CD4-positive, alpha-beta T cell treated with Interleukin-15 for 1 hour (primary cell): ENCODE measurements at regions not wholly inside any gene's neighbourhood (a gene's known extent, or its start where the extent isn't known, plus 50 kb on each side); places are given as distances from the start of the nearest gene placed in this dataset.
"Not testable (repeated sequence)": the region's sequence is repeated elsewhere in the genome, so short reads cannot be mapped to it uniquely, and the experiment has no call there.

ENCODE experiments used
- DNase-seq: peaks from one replicate; pipeline ENCODE4 v3.0.0-alpha.2; 2020

DNA sequence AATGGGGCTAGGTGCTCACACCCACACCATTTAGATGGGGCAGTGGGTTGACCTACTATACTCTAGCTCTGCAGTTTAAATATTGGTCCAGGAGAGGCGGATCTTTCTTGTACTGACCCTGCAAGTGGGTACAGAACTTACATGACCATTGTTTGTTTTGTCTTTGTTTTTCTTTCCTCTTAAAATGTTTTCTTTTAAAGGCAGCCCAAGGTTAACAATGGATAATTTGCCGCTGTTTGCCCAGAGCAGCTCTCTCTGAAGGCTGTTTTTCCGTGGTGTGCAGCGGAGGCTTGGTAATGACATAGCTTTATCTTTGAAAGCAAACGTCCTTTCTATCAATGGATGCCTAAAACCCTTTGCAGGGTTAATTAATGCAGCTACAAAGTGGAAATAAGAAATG lies 133.3 kb upstream of the MEX3C start:
- DNase-seq, result no peak

DNA sequence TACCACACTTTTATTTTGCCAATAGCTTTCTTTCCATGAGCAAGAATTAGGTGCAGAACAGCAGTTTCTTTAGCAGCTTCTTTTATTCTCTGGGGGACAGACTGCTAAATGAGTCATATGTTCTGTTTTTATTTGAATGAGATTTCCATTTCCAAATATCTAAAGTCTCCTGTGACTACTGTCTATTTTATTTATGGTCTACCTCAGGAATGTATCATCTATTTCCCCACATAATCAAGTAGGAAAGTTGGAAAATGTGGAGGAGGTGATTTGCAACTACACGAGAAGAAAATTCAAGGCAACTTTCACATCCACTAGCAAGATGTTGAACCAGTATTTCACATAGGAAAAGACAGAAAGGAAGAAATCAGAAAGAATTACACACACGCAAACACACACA lies 139.9 kb upstream of the MEX3C start:
- DNase-seq, result no peak

DNA sequence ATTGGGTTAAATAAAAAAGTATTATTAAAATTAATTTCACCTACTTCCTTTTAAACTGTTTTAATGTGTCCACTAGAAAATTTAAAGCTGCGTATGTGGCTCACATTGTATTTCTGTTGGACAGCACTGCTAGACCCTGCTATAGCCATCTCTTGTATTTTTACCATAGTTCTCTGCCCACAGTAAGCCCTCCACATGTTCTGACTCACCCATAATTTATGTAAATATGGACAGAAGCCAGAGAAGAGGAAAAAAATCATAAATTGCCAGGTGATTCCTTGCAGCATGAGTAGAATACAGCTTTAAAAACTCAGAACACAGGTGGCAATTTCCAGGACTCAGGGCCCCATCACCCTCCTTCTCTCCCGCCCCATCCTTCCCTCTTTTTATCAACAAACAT lies 142.4 kb upstream of the MEX3C start:
- no peak for DNase-seq

DNA sequence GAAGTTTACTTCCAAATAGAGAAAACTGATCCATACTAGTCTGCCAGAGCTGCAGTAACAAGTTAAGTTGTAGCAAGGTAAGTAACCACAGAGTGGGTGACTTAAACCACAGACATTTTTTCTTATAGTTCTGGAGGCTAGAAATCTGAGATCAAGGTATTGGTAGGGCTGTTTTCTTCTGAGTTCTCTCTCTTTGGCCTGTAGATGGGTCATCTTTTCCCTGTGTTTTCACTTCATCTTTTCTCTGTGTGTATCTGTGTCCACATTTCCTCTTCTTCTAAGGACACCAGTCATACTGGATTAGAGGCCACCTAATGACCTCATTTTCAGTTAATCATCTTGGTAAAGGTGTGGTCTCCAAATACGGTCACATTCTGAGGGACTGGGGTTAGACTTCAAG lies 142.9 kb upstream of the MEX3C start:
- no peak for DNase-seq

DNA sequence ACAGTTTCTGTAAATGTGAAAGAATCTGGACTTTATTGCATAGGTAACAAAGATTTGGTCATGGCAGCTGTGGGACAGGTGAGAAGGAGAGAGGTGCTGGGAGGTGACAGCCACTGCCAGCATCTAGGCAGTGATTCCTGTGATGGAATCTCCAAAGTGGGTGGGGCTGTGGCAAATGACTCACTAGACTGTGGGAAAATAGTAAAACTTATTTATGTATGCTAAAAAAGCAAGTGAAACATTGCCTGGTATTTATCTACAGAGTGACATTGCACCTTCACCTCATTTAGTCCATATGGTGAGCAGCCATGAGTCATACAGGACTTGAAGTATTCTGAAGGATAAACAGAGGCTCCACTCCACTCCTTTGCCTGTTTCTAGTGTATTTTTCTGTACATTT lies 145.3 kb upstream of the MEX3C start:
- DNase-seq, result no peak

DNA sequence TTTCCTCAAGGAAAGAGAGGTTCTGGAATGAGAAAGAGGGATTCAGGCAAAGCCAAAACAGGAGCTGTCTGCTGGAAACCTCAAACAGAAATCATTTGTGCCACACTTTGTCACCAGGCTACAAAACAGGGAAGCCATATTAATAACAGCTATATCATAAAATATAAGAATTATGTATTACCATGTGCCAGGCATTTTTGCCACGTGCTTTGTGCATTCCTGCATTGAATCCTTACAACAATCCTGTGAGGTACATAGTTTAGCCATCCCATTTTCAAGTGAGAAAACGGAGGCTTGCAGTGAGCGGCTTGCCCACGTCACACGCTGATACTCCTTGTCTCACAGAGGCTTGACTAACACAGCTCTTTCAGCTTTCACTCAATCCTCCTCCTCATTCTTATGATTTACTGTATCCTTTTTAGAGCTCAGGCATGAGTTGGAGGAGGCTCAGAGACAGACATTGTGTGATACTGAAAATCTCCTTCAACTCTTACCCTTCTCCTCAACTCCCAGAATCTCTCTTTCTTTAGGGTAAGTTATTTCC lies 148.4 kb upstream of the MEX3C start:
- DNase-seq, result no peak

DNA sequence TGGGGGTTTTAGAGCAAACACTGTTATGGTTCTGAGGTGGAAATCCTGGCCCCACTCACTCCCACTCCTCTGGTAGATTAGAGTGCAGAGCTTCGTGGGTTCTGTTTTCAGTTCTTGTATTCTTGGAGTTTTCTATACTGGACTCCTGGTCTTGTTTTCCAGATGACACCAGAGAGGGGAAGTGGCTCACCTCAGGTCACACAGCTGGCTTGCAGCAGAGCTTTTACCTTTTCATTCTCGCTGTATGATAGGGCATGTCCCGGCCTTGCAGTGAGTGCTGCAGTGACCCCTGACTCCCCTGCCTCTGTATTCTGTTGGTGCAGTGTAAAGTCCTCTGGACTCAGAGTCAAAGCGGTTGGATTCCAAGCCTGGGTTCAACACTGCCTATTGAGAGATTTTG lies 148.9 kb upstream of the MEX3C start:
- no peak for DNase-seq

DNA sequence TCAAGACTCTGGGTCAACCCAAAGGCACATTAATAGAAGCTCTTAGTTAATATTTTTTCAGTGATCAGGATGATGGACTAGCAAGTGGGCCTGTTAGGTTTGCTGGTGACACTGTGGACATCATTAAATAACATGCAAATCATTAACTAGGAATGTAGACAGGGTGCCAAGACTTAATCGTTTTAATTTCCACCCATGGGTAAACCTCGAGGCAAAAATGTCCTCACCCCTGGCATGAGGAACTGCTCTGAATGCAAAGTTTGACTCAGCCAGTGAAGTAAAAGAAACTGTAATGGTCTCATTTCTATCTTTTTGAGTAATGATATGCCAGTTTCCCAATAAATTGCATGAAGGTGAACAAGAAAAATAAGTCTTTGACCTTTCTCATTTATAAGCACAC lies 152.6 kb upstream of the MEX3C start:
- DNase-seq, result no peak

DNA sequence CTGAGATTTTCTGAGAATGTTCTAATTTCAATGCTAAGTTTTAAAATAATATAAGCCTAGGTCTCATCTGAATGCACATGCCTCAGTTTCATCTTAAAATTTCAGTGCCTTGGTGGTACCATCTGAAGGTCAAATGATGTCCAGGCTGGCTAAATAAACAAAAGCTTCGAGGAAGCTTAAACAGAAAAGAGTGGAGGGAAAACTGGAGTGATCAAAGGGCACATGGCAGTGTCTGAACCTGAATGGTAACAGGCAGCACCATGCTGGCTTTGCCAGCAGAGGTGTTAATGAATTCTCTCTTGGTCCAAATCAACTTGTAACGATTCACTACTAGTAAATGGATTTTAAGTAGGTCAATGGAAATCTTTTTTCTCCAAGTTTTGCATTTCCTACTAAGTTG lies 158.4 kb upstream of the MEX3C start:
- no peak for DNase-seq

DNA sequence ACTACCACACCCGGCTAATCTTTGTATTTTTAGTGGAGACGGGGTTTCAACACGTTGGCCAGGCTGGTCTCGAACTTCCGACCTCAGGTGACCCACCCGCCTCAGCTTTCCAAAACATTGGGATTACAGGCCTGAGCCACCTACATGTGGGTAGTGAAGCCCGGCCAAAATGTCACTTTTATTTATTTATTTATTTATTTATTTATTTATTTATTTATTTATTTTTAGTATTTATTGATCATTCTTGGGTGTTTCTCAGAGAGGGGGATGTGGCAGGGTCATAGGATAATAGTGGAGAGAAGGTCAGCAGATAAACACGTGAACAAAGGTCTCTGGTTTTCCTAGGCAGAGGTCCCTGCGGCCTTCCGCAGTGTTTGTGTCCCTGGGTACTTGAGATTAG lies 162.8 kb upstream of the MEX3C start:
- not testable (repeated sequence) for DNase-seq

DNA sequence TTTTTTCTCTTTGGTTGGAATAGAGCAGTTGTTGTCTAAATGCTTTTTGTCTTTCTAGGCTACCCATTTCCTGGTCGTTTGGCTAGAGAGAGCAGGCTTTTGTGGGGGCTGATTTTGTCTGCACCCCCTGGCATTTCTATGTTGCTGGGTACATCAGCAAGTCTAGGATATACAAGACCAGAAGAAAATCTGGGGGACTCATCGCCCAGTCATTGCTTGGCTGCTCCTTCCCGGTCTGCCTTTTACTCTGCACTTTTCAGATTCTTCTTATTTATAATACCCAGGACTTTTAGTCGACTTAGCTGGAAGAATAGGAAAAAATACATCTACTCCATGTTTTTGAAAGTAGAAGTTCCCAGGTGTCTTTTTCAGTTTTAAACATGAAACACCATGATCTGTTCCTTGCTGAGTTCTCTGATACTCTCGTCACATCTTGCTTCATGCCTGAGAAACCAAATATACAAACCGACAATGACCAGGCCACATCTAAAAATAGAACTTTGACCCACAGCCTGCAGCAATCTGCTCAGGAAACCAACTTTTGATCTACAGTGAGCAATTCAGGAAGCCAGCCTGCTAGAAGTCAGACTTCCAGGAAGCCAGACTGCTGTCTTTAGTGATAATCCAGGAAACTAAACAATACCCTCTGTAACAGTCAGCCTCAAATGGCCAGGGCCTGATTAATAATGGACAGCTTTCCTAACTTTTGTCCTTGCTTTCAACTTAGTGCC lies 163.8 kb upstream of the MEX3C start:
- DNase-seq, result no peak

DNA sequence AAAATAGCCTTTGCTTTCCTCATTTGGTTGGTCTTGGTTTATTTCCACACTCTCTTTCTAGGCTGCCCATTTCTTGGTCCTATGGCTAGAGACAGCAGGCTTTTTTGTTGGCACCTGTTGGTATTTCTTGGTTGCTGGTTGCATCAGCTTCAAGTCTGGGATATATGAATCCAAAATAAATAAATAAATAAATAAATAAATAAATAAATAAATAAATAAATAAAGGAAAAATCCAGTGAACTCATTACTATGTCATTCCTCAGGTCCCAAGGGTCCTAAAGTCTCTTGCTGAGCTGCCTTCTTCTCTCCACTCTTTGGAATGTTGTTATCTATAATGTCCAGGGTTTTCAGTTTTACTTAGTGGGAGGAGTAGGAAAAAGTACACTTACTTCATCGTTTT lies 165.9 kb upstream of the MEX3C start:
- no peak for DNase-seq

DNA sequence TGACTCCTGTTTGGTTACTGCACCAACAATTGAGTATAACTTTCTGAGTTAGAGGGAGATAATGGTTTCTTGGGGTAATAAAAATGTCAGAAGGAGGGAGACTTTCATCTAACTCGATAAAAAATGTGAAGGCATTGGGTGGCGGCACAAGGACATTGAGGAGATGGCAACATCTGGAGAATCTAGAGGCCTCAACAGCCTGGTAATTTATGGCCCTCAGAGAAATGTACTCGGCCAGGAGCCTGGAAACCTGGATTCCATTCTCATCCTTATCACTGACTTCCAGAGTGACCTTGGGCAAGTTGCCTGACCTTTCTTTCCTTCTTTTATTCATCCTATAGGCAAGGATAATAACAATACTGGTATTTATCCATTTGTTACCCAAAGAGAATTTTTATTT lies 173.5 kb upstream of the MEX3C start:
- no peak for DNase-seq

DNA sequence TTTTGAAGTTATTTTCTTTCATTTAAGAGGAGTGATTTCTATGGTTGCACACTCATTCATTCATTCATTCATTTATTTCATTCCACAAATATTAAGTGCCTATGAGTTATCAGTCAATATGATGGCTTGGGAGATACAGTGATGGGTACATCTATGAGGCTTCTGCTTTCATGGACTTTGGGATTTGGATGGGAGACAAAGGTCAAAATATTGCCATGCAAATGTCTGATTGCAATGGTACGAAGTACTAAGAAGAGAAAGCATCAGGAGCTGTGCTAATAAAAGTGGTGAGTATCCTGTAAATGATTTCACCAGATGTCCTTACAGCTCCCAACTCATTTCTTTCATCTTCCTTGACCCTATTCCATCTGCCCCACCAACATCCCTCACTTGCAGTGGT lies 174.4 kb upstream of the MEX3C start:
- no peak for DNase-seq

DNA sequence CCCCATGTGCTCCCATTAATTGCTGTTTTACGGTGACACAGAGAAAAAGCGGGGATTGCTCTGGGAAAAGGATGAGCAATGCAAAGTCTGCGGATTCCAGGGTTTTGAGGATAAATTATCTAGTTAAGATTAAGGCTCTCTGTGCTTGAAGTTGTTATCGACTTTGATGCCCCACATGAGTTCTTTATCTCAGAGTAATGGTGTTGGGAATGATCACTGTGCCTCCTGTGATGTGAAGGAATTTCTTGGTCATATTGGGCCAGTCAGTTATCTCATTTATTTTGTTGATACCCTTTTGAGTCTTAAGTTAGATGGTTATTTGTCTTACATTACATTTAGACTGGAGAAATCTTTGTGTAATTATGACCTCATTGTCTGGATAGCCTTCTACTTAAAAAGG lies 184.6 kb upstream of the MEX3C start:
- DNase-seq, result no peak

DNA sequence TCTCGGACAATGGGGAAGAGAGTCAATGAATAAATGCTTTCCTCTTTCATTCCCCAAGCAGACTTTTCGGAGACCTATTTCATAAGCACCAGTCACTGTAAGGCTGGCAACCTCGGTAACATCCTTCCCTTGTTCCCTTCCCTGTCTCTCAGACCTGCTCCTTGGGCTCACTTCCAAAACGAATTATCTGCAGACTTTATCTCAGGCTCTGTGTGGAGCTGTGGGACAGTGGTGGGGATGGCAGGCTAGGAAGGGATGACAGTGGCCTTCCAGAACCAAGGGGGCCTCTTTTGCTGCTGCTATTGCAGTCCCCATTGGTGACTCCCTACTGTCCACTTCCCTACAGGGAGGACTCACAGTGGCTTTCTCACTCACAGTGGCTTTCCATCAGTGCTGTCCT lies 185.6 kb upstream of the MEX3C start:
- DNase-seq, result no peak

DNA sequence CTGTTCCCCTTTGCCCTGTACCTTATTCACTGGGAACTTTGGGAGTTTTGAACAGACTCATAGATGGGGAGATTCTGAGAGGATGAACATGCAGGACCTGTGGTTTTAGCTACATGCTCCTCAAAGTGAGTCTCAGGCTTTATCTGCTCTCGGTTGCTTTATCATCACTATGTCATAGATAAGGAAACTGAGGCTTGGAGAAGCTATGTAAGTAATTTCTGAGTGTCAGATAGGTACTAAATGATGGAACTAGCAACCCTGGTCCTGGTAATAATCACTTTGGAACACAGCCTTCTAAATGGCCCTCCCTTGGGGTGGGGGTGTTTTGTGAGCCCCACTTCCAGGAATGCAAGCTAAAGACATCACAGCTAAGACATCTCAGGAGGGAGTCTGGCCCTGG lies 186.2 kb upstream of the MEX3C start:
- DNase-seq, result no peak

DNA sequence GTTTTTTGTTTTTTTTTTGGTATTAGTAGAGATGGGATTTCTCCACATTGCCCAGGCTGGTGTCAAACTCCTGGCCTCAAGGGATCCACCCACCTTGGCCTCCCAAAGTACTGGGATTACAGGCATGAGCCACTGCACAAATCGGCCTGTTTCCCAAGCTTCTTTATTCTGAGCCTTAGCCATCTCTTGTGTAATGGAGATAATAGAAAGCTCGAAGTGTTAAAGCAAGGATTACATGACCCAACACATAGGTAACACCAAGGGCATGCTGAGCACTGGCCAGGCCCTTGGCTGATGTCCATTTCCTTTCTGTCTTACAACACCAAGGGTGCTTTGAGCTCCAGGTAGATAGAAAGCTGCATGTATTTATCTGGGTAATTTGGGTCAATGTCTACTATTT lies 187.8 kb upstream of the MEX3C start:
- no peak for DNase-seq

DNA sequence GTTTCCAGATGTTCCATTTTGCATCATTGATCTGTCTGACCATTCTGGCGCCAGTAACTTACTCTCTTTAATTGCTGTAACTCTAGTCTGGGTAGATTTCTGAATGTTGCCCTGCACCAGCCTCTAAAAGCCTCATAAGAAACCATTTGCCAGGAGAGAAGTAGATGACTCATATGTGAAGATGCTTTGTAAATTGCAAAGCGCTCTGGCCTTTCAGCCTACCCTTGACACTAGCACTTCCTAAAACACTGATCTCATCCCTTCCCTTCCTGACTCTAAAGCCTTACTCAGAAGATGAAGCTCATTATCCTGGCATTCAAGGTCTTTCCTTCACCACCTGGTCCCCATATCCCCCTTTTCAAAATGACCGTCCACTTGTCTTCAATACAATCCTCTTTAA lies 193.2 kb upstream of the MEX3C start:
- DNase-seq, result no peak

DNA sequence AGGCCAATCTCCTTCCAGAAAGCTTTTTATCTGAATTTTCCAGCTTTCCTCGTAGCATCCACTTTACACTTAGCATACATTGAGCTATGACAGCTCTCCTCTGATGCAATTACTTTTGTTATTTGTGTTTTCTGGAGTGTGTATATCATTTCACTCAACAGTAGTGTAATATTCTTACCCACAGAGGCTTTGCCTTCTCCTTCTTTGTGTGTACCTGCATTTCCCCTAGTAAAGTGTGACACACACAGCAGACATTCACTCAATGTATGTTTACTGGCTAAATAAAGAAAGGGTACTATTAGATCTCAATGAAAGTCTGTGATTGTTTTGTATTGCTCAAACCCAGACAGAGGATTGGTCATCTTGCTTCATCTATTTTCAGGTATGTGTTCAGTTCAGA lies 193.7 kb upstream of the MEX3C start:
- no peak for DNase-seq

DNA sequence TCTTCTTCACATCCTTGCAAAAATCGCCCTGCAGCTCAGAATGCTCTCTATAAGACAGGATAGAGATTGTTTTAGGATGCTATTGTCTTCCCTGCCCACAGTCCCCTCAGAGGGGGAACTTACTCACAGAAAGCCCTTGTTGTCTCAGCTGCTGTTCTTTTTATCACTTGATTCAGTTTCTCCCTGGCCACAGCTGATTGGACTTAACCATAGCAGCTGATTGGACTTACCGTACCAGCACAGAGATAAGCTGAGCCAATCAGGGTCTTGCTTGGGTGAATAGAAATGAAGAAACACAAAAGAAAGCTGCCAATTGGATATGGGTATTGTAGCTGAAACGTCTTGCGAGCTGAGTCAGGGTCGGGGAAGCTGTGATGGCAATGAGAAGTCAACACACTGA lies 194.2 kb upstream of the MEX3C start:
- no peak for DNase-seq

DNA sequence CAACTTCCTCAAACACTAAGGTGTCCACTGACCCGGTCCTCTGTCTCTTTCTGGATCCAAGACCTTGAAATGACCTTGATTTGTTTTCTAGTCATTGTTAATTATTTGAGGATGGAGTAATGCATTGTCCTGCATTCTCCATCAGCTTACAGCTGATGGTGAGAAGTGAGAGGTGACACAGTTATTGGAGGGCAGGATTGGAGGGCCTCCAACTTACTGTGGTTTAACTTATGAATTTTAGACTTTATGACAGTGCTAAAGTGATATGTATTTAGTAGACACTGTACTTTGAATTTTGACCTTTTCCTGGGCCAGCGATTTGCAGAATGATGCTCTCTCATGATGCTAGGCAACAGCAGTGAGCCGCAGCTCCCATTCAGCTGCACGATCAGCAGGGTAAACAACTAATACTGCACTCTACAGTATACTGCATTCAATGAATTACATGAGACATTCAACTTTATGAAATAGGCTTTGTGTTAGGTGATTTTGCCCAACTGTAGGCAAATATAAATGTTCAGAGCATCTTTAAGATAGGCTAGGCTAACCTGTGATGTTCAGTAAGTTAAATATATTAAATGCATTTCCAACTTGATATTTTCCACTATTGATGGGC lies 200.0 kb upstream of the MEX3C start:
- no peak for DNase-seq

DNA sequence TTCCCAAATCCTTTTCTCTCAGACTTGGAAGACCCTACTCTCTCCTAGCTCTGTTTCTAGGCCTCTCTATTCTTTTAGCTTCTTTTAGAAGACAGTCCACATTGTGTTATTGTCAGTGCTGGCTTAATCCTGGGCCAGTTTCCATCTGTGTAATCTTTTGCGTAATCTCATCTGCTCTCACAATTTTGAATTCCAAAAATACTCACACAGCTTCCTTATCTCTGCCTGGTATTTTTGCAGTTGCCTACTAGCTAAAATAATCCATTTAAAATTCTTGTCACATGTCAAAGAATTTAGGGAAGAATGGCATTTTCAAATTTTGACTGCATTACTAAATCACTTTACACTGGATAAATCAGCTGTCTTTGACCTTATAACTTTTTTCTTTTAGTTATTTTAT lies 200.6 kb upstream of the MEX3C start:
- DNase-seq, result no peak

DNA sequence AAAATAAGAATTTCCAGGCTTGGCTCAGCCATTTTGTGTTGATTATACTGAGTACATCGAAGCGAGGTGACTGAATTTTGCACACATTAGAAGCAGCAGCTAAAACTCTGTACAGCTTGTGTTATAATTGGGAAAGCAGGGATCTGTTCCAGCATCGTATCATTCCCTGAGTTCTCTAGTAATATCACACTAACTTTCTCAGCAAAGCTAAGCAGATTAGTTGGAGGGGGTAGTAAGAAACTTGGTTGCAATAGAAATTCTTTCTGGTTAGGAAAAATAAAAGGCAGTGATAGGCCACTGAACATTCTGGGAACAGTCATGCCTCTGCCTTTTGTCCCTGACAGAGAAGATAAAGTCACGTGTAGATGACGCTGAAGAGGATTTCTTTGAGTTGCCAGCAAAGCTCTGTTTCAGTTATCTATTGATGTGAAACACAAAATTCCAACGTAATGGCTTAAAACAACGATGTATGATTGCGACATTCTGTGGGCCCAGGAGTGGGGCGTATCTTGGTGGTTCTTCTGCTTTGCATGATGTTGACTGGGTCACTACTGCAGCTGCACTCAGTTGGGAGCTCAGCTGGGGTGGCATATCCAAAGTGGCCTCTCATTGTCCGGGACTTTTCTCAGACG lies 202.1 kb upstream of the MEX3C start:
- no peak for DNase-seq

DNA sequence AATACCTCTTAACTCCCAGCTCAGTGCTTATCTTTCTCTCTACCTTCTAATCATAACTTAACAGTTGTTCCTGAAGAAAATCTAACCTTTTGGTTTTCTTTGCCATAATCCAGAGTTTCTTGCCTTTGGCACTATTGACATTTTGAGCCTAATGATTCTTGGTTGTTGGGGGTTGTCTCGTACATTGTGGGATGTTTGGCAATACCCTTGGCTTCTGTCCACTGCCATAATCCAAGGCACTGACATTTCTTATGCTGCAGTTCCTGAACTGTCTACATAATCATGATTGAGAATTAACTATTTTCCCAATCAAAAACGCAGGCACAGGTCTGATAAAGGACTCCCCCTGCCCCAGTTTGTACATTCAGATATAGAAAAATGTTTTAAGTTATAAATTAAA lies 203.2 kb upstream of the MEX3C start:
- no peak for DNase-seq
